ENCODE measurements at regions not wholly inside any gene's neighbourhood (a gene's known extent, or its start where the extent isn't known, plus 50 kb on each side); places are given as distances from the start of the nearest gene placed in this dataset.

GRCh38 chr2:21441442-21441841 is 317.7 kb downstream of the TDRD15 start:
- TF ChIP-seq CTCF (IDR thresholded peaks at IDR 0.05; ENCODE audit: insufficient read depth, low read length): no peak
- DNase-seq (ENCODE audit: low read depth): no peak
- H3K4me3 ChIP-seq (ENCODE audit: low read depth, low read length): no peak overlapping the region

GRCh38 chr2:21443494-21444105 is 319.8 kb downstream of the TDRD15 start:
- no peak overlapping the region for H3K4me3 ChIP-seq (ENCODE audit: low read depth, low read length)
- DNase-seq (ENCODE audit: low read depth): no peak
- TF ChIP-seq CTCF (IDR thresholded peaks at IDR 0.05; ENCODE audit: insufficient read depth, low read length): no peak

GRCh38 chr2:21449881-21450280 is 326.1 kb downstream of the TDRD15 start:
- H3K4me3 ChIP-seq (ENCODE audit: low read depth, low read length): no peak overlapping the region
- TF ChIP-seq CTCF (IDR thresholded peaks at IDR 0.05; ENCODE audit: insufficient read depth, low read length): no peak
- DNase-seq (ENCODE audit: low read depth): no peak

- H3K4me3 ChIP-seq (ENCODE audit: low read depth, low read length): no peak overlapping the region
- DNase-seq (ENCODE audit: low read depth): no peak
- TF ChIP-seq CTCF (IDR thresholded peaks at IDR 0.05; ENCODE audit: insufficient read depth, low read length): no peak
Measured at GRCh38 chr2:21451403-21451802, 327.6 kb downstream of the TDRD15 start.

- H3K4me3 ChIP-seq (ENCODE audit: low read depth, low read length): no peak overlapping the region
- no peak for DNase-seq (ENCODE audit: low read depth)
- TF ChIP-seq CTCF (IDR thresholded peaks at IDR 0.05; ENCODE audit: insufficient read depth, low read length): no peak
Measured at GRCh38 chr2:21452263-21452662, 328.5 kb downstream of the TDRD15 start.

- TF ChIP-seq CTCF (IDR thresholded peaks at IDR 0.05; ENCODE audit: insufficient read depth, low read length): no peak
- no peak for DNase-seq (ENCODE audit: low read depth)
- H3K4me3 ChIP-seq (ENCODE audit: low read depth, low read length): no peak overlapping the region
Measured at GRCh38 chr2:21452678-21453077, 328.9 kb downstream of the TDRD15 start.

All from fibroblast of the aortic adventitia (primary cell).